Renal cortical epithelial cell (primary cell): ENCODE measurements at regions not wholly inside any gene's neighbourhood (a gene's known extent, or its start where the extent isn't known, plus 50 kb on each side); places are given as distances from the start of the nearest gene placed in this dataset.

ENCODE experiments used
- DNase-seq: peaks from one replicate; pipeline ENCODE4 v3.0.0-alpha.2; 2011; ENCODE audit warnings: low read depth

DNA sequence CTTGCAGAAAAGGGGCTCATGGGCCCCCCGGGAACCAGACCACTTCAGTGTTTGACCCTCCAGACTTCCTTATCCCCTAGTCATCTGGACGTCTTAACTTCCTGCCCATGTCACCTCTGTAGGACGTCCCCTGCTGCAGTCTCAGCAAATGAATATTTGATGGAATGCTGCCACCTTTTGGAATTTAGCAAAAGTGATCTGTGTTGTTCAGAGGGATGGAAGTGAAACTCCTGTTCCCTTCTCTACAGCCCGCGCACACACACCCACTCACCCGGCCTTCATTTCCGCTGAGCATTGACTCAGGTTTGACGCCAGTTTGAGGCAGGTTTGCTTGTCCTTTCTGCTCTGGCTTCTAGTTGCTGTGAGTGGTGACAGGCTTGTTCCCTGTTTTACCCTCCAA, 507.2 kb upstream of the EEF2KMT start:
- no peak for DNase-seq

DNA sequence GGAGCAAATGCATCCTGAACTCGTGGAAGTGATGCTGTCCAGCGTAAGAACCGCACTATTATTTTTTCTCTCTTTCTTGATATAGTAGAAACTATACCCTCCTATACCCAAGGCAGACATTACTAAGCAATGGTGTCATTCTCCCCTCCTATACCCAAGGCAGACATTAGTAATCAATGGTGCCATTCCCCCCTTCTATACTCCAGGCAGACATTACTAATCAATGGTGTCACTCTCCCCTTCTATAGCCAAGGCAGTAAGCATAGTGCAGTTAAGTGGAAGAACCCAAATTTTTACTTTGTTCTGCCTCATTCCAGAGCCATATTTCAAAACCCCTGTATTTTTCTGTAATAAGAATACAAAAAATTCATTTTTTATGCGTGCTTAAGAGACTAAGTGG, 506.2 kb upstream of the EEF2KMT start:
- no peak for DNase-seq

DNA sequence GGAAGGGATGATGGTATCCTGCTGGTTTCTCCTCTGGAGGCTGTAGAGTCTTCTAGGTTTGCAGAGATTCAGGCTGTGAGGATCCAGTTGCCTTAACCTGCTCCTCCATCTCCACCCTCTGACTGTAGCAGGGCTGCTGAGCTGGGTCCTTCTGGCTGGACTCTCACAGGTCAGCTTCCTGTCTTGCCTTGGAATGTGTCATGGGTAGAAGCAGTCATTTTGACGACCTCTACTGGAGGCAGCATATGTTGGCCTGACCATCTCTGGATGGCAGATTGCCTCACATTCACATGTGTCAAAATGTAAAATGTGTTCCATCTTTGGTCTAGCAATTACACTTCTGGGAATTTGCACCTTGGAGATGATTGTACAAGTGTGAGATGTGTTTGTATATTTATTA, 504.4 kb upstream of the EEF2KMT start:
- DNase-seq: no peak

DNA sequence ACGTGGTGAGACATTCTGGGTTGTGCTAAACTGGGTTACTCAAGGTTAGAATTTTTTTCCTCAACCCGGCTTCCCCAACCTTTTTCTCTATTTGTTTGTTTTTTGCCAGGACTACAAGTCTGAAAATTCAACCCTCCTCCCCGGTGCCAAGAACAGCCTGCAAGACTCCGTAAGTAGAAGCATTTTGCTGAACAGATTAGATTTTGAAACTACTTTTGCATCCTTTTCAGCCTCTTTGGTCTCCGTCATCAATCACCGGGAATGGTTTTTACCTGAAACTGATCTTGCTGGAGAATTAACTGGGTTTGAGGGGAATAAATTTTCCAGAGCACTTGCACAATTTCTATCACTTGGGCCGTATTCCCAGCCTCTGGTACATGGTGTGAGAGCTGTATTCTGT, 501.2 kb upstream of the EEF2KMT start:
- DNase-seq: no peak

DNA sequence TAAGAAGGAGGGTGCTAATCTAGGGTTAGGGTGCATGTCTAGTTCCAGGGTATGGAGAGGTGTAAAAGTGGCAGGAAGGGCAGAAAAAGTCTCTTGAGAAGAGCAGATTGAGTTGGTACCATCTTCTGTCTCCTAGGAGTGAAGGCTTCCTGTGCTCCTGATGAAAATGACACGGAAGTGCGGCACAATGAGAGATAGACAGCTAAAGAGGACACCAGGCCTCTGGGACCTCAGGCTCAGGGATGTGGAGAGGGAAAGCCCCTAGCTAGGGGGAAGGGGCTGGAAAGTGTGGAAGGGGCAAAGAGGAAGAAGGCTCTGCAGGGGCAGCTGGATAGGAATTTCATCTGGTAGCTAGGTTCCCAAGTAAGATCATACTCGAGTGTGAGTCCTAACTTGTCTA, 498.3 kb upstream of the EEF2KMT start:
- no peak for DNase-seq

DNA sequence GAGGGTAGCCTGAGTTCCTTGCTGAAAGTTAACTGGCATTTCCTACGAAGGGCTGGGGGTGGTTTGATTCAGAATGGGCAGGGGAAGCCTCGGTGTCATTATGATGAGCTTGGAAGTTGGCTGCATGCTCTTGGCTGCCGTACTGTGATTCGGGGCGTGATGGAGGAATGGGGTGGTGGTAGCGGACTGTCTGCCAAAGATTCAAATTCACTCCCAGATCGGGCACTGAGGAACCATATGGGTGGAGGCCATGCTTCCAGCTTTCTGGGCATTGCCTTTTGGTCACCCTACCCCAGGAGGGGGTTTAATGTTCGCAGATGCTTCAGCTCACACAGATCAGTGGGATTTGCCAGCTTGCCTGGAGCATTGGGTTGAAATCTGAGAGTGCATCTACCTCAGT, 492.8 kb upstream of the EEF2KMT start:
- DNase-seq: no peak

DNA sequence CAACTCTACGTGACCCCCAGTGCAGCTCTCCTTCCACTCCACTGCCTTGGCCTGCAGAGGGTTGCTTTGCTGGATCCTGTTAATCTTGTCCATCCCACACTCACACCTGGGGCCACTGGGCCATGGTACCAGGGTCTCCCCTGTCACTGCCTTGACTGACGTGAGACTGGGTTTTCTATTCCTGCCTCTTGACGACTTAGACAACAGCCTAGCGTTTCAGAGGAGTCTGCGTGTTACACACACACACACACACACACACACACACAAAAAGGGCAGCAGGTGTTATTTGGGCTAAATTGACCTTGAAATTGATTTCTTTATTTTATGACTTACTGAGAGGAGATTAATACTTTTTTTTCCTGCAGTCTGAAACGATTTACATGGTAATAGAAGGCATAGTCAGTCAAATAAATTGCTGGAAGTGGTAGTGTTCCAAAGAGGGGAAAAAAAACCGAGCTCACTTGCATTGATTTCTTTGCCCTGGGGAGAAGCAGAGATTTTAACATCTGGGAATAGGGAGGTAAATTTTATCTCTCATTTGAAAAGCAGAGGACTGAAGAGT, 492.3 kb upstream of the EEF2KMT start:
- no peak for DNase-seq

DNA sequence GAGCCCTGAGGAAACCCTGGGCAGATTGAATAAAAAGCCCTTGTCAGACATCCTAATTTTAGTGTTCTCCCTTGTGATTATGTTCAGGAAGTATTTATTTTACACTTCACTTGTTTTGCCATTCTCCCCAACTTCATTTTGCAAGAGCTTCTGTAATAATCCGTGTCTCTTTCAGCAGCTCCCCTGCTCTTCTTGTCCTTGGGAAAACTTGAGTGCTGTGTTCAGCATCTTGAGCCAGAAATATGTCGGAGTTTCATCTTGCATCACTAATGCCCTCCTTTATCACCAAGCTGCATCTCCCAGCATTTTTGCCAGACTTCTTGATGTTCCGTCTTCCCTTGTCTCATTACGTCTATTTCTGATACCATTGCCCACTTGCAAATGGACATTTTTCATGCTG, 486.5 kb upstream of the EEF2KMT start:
- no peak for DNase-seq

DNA sequence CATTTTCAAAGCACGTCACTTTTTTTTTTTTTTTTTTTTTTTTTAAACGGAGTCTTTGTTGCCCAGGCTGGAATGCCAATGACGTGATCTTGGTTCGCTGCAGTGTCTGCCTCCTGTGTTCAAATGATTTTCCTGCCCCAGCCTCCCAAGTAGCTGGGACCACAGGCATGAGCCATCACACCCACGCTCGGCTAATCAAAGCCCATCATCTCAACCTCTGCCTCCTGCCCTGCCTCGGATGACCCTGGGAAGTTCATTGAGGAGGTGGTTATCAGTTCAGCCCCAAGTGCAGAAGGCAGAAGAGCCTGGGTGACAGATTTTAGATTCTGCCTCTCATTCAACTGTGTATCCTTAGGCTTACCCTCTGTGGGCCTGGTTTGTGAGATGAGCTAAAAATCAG, 484.9 kb upstream of the EEF2KMT start:
- DNase-seq: no peak

DNA sequence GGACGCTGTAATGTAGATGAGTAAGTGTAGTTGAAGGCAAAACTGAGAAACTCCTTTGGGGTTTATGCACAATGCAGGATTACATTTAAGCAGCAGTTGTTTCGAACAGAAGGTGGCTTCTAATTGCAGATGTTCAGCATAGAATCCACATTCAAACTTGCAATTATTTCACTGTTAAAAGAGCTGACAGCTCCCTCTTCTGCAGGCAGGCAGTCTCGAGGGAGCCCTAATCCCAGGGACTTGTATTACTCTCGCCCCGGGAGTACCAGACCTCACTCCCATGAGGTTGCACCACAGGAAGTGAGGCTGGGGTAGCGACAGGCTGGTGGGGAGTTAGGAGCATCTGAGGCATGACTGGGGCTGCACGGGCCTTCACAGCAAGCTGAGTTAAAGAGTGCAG, 484.3 kb upstream of the EEF2KMT start:
- DNase-seq: no peak

DNA sequence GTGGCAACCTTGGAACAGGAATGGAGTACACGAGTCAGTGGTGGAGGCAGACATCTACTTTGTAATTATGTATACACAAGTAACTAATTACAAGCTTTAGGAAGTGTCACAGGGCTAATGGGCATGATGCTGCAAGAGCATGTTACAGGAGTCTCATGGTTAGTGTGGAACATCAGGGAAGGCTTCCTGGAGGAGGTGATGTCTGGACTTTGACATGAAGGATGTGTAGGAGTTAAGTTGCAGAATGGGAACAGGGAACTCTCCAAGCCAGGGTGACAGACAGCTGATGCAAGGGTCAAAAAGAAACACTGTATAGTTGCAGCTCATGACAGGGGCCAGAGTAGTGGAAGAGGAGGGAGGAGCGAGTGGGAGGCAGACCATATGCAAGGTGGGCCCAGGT, 483.8 kb upstream of the EEF2KMT start:
- DNase-seq: no peak

DNA sequence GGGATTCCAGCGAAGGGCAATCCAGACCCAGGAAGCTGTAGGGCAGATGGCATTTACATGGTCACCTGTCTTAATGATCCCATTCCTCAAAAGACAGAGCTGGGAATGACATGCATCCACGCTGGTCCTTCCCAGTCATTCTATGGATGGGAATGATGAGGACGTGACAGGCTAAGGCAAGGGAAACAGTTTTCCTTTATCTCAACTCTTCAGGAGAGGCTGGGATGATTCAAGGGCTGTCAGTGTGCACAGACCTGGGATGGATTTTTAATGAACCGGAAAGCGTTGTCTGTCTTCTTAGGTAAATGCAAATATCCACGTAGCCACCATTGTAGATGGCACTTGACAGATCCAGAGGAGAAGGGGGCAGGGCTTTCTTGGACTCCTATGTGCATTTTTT, 483.2 kb upstream of the EEF2KMT start:
- no peak for DNase-seq

DNA sequence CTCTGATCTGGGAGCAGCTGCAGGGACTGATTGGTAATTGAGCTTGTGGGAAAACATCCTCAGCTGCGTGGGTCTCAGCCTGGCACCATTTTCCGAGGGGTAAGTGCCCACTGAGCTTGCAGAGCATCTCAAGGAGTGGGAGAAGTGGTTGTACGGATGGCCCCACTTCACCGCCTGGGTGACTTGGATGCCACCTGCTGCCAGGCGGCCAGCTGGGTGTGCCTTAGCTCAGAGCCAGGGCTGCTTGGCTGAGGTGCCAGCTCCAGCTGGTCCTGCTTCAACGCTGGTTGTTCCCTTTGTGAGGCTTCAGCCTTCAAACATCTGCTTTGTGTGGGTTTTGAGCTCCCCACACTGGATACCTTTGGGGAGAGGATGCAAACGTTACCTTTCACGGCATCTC, 482.7 kb upstream of the EEF2KMT start:
- no peak for DNase-seq

DNA sequence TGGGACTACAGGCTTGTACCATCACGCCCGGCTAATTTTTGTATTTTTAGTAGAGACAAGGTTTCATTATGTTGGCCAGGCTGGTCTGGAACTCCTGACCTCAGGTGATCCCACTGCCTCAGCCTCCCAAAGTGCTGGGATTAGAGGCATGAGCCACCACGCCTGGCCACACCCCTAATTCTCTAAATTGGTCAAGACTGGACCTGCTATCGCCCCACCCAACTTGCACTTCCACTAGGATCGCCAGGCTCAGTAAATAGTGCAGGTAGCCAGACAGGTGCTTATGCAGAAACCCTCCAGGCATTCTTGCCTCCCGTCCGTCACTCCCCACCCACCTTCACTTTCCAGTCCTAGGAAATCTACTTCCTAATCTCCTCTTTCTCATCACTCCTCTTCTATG, 481.4 kb upstream of the EEF2KMT start:
- no peak for DNase-seq

DNA sequence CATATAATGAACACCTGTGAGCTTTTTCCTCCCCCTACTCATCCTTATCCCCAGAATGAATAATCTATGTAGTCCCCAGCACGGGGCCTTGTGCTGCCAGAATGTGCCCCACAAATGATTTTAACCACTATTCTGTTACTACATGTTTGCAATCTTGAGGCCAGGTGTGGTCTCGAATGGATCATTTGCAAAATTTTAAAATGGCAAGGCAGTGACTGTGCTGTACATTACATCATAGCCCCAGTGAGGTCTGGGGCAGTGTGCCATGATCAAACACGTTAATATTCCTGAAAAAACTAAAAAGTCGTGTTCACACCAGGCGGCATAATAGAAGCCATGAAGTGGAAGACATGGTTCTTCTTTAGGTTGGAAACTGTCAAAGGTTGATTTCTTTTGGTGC, 479.9 kb upstream of the EEF2KMT start:
- DNase-seq: no peak

DNA sequence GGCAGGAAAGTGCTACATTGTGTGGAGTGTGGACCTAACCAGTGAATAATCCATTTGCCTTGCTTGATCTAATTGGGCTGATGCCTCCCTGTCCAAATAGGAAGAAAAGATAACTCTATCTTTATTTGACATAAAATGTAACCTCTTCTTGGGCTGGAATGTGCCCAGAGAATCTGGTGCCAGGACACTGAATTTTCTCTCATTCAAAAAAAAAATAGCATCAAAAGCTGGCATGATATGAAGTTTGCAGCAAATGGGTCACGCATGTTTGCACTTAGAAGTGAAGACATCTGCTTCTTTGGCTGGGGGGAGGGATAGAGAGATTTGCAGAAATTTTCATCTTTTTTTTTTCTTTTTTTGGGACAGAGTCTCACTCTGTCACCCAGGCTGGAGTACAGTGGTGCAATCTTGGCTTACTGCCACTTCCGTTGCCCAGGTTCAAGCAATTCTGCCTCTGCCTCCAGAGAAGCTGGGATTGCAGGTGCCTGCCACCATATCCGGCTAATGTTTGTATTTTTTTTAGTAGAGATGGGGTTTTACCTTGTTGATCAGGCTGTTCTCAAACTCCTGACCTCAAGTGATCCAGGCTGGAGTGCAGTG, 478.2 kb upstream of the EEF2KMT start:
- DNase-seq: no peak

DNA sequence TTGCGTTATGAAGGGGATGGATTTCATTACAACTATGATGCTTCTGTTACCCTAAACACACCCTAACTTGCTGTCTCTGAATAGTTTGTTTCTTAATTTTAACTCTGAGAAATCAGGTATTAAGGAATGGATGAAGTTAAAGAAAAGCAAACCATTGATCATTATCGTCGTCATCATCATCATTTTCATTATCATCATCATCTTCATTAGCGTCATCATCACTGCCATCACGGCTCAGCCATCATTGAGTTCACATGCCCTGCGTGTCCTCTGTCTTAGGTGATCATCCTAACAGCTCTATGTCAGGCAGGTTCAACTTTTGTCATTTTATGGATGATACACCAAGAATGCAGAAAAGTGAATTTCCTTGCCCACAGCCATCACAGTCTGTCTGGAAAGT, 477.5 kb upstream of the EEF2KMT start:
- DNase-seq: no peak

DNA sequence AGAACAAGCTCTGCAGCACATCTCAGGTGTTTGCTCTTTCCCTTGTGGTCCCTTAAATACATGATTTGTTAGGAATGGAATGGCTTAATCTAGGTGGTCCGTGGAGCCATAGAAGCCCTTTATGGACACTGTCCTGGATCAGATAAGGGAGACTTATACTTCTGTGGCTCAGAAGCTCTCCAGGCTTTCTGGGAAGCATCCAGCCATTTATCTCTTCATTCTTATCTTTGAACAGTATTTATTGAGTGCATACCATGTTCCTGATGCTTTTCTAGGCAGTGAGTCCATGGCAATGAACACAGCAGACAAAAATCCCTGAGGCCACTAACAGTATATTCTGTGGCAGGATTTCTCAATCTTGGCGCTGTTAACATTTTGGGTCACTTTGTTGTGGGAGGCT, 474.5 kb upstream of the EEF2KMT start:
- DNase-seq: no peak

DNA sequence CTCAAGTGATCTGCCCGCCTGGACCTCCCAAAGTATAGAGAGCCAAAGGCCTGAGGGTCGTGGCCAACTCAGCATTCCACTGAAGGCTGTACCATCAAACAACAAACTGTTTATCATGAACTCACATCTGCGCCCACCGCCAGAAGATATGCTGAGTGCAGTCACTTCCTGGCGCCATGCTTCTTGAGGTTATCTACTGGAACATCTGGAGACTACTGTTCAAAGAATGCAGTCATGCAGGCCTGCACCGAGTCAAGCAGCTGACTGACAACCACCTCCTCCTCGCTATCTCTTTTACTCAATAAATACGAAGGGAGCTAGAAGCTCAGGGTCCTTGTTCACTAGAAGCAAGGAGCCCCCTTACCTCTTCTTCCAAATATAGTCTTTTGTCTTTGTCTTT, 473.9 kb upstream of the EEF2KMT start:
- DNase-seq: no peak

DNA sequence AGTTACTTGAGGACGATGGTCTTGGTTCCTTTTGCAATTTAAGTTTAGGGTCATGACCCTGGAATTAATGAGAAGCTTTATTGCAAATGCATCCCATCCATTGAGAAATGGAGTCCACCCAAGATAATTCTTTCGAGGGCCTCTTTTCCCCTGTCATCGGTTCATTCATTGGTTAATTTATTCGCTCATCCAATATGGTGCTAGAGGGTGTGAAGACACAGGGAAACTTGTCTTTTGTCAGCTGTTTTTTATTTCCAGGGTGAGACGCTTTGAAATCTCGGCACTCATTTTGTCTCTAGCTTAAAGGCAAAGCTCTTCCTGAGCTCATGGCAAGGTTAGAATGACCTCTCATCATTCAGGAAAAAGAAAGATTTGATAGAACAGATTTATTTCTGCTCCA, 464.2 kb upstream of the EEF2KMT start:
- DNase-seq: no peak

DNA sequence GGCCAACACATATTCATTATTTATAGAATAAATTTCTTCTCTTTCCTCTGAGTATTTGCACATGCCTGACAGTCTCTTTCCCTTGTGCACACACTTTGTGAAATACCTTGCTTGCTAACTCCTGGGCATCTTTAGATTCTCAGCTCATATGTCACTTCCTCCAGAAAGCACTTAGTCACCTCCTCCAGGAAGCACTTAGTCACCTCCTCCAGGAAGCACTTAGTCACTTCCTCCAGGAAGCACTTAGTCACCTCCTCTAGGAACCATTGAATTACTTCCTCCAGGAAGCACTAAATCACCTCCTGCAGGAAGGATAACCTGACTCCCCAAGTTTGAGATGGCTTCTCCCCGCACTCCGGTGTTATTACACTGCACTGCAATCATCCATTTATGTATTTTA, 462.5 kb upstream of the EEF2KMT start:
- DNase-seq: no peak

DNA sequence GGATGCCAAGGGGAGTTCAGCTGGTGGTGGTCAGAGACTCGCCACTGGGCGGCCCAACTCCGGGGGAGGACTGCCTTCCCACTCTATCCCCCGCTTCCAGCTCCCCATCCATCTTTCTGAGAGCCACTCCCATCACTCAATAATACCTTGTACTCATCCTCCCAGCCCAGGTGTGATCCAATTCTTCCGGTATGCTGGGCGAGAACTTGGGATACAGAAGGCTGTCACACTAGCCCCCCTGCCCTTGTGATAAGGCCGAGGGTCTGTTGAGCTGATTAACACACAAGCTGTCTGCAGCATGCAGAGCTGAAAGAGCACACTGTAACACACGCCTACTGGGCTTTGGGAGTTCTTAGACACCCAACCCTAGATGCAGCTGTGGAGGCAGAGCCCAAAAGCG, 460.4 kb upstream of the EEF2KMT start:
- DNase-seq: no peak

DNA sequence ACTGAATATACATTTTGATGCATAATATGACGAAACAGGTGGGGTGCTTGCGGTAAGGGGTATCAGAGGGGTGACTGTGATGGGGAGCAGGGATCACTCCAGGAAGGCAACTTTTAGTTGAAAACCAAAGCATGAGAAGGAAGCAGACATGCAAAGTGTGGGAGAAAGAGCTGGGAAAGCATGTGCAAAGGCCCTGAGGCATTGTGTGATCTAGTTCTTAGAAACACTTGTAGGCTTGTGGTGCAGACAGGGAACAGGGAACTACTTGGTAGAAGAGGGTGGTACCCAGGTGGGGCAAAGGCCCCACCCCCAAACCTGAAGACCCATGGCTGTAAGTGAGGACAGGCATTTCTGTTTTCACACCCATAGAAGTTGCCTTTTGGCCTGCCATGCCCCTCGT, 459.9 kb upstream of the EEF2KMT start:
- DNase-seq: no peak

DNA sequence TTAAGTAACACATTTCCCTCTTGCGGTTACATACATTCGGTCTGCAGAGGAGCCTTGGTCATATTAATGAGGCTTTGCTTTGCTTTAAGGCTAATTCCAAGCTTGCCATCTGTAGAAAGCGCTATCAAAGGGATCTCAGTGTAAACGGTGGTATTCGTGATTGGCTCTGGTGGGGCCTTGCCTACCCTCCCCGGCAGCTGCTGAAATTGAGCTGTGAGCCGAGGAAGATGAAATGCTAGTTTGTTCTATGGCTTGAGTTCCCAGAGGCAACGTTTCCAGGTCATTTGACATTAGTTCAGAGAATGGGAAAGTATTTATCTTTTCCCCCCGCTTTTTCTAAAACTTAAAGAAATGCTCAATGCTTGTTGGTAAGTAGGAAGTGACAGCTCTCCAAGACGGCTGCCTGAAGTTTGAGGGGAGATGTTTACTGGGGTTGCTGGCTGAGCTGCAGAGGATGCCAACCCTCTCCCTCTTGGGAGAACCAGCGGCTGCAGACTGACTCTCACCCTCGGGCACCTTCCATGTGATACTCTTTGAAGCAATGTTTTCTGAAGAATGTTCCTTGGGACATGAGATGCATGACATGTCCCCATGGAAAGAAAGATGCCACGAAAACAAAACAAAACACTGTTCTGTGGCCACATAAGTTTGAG, 458.7 kb upstream of the EEF2KMT start:
- DNase-seq: no peak
